ENCODE measurements at regions not wholly inside any gene's neighbourhood (a gene's known extent, or its start where the extent isn't known, plus 50 kb on each side); places are given as distances from the start of the nearest gene placed in this dataset.
"Not testable (repeated sequence)": the region's sequence is repeated elsewhere in the genome, so short reads cannot be mapped to it uniquely, and the experiment has no call there.

GRCh38 chr18:60013148-60013547, 113.4 kb downstream of the PMAIP1 start:
- H3K36me3 ChIP-seq (ENCODE audit: control insufficient read depth in 1 of 2, insufficient read depth in 2 of 2, low read length in 2 of 2); DNase-seq; H3K79me1 ChIP-seq (ENCODE audit: low read length); H3K27me3 ChIP-seq (ENCODE audit: insufficient read depth, low read length); H4K8ac ChIP-seq (ENCODE audit: low read depth, low read length); H3K9me3 ChIP-seq (ENCODE audit: insufficient read depth, low read depth, low read length); H4K91ac ChIP-seq (ENCODE audit: low read depth, low read length); H3K27ac ChIP-seq (ENCODE audit: low read depth, low read length); H3K23ac ChIP-seq (ENCODE audit: low read length); H2BK12ac ChIP-seq (ENCODE audit: low read length); H3K4me3 ChIP-seq (ENCODE audit: low read depth, low read length); H2AK5ac ChIP-seq (ENCODE audit: low read length); H3K79me2 ChIP-seq (ENCODE audit: control insufficient read depth, insufficient read depth, low read length, poor library complexity); H3K14ac ChIP-seq (ENCODE audit: low read length); H2AFZ ChIP-seq (ENCODE audit: insufficient read depth, low read length, poor library complexity); H3K18ac ChIP-seq (ENCODE audit: low read length); H3K4ac ChIP-seq (ENCODE audit: low read depth, low read length); H3K4me1 ChIP-seq (ENCODE audit: control insufficient read depth in 1 of 2, insufficient read depth in 2 of 2, low read length in 2 of 2); H2BK5ac ChIP-seq (ENCODE audit: low read depth, low read length, poor library complexity); H3K9ac ChIP-seq (ENCODE audit: low read length); H4K12ac ChIP-seq (ENCODE audit: low read depth, low read length); H3K4me2 ChIP-seq (ENCODE audit: low read length); H2BK120ac ChIP-seq (ENCODE audit: insufficient read depth, low read length, poor library complexity): not testable (repeated sequence)
- WGBS (ENCODE audit: extremely low coverage, insufficient coverage, insufficient read length), result no CpG with 5 or more reads among the region's 9 CpGs

- H3K27me3 ChIP-seq (ENCODE audit: insufficient read depth, low read length), result no peaks in the 10 kb centered on the region
- no peak overlapping the region for H2AFZ ChIP-seq (ENCODE audit: insufficient read depth, low read length, poor library complexity)
- H3K14ac ChIP-seq (ENCODE audit: low read length), result no peak overlapping the region
- no peak overlapping the region for H4K91ac ChIP-seq (ENCODE audit: low read depth, low read length)
- H3K27ac ChIP-seq (ENCODE audit: low read depth, low read length), result no peak overlapping the region
- H3K23ac ChIP-seq (ENCODE audit: low read length), result no peak overlapping the region
- H3K4me2 ChIP-seq (ENCODE audit: low read length), result no peak overlapping the region
- no peaks in the 10 kb centered on the region for H3K79me2 ChIP-seq (ENCODE audit: control insufficient read depth, insufficient read depth, low read length, poor library complexity)
- no peak overlapping the region for H3K18ac ChIP-seq (ENCODE audit: low read length)
- no peak overlapping the region for H2AK5ac ChIP-seq (ENCODE audit: low read length)
- H4K8ac ChIP-seq (ENCODE audit: low read depth, low read length), result no peak overlapping the region
- no peak overlapping the region for H4K12ac ChIP-seq (ENCODE audit: low read depth, low read length)
- no peak overlapping the region for H2BK120ac ChIP-seq (ENCODE audit: insufficient read depth, low read length, poor library complexity)
- no peak overlapping the region for H3K4me3 ChIP-seq (ENCODE audit: low read depth, low read length)
- no peak overlapping the region for H3K4ac ChIP-seq (ENCODE audit: low read depth, low read length)
- no peak overlapping the region for H2BK5ac ChIP-seq (ENCODE audit: low read depth, low read length, poor library complexity)
- H3K9me3 ChIP-seq (ENCODE audit: insufficient read depth, low read depth, low read length), result peaks cover 4% of the 10 kb centered on the region
- no peaks in the 10 kb centered on the region for H3K36me3 ChIP-seq (ENCODE audit: control insufficient read depth in 1 of 2, insufficient read depth in 2 of 2, low read length in 2 of 2)
- DNase-seq, result no peak
- WGBS (ENCODE audit: extremely low coverage, insufficient coverage, insufficient read length), result no CpG with 5 or more reads among the region's 35 CpGs
- no peaks in the 10 kb centered on the region for H3K4me1 ChIP-seq (ENCODE audit: control insufficient read depth in 1 of 2, insufficient read depth in 2 of 2, low read length in 2 of 2)
- no peak overlapping the region for H3K9ac ChIP-seq (ENCODE audit: low read length)
- H2BK12ac ChIP-seq (ENCODE audit: low read length), result no peak overlapping the region
- no peaks in the 10 kb centered on the region for H3K79me1 ChIP-seq (ENCODE audit: low read length)
Measured at GRCh38 chr18:60010984-60011383, 111.2 kb downstream of the PMAIP1 start.

DNA sequence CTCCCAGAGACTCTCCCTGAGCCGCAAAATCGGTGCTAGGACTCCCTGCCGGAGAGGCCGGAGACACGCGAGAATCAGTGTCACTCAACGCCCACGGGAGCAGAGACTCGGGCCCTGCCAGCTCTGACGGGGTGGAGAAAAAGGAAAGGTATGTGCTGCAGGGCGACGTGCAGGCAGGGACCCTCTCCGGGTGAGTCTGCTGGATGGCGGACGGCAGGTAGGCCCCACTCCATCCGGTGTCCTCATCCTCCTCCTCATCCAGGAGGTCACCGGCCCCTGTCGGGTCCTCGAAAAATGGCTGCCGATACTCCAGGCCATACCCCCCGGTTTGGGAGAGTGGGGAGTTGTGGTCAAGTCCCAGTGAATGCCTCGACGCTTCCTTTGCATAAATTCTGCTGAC, 110.7 kb downstream of the PMAIP1 start:
- Histone ChIP-seq H3K18ac (ENCODE audit: low read length) (no peak overlapping the region), H2BK5ac (ENCODE audit: low read depth, low read length, poor library complexity) (no peak overlapping the region), H3K79me1 (ENCODE audit: low read length) (no peaks in the 10 kb centered on the region), H3K27ac (ENCODE audit: low read depth, low read length) (no peak overlapping the region), H3K4me3 (ENCODE audit: low read depth, low read length) (no peak overlapping the region), H3K14ac (ENCODE audit: low read length) (no peak overlapping the region), H3K27me3 (ENCODE audit: insufficient read depth, low read length) (no peaks in the 10 kb centered on the region), H2BK120ac (ENCODE audit: insufficient read depth, low read length, poor library complexity) (no peak overlapping the region), H2BK12ac (ENCODE audit: low read length) (no peak overlapping the region), H2AK5ac (ENCODE audit: low read length) (no peak overlapping the region), H3K4ac (ENCODE audit: low read depth, low read length) (no peak overlapping the region), H4K12ac (ENCODE audit: low read depth, low read length) (no peak overlapping the region), H3K4me1 (ENCODE audit: control insufficient read depth in 1 of 2, insufficient read depth in 2 of 2, low read length in 2 of 2) (no peaks in the 10 kb centered on the region), H3K23ac (ENCODE audit: low read length) (no peak overlapping the region), H2AFZ (ENCODE audit: insufficient read depth, low read length, poor library complexity) (no peak overlapping the region), H4K8ac (ENCODE audit: low read depth, low read length) (no peak overlapping the region), H4K91ac (ENCODE audit: low read depth, low read length) (no peak overlapping the region), H3K36me3 (ENCODE audit: control insufficient read depth in 1 of 2, insufficient read depth in 2 of 2, low read length in 2 of 2) (no peaks in the 10 kb centered on the region), H3K9me3 (ENCODE audit: insufficient read depth, low read depth, low read length) (peaks cover 4% of the 10 kb centered on the region), H3K79me2 (ENCODE audit: control insufficient read depth, insufficient read depth, low read length, poor library complexity) (no peaks in the 10 kb centered on the region), H3K4me2 (ENCODE audit: low read length) (no peak overlapping the region), H3K9ac (ENCODE audit: low read length) (no peak overlapping the region)
- DNase-seq, result no peak
- no CpG with 5 or more reads among the region's 23 CpGs for WGBS (ENCODE audit: extremely low coverage, insufficient coverage, insufficient read length)

- Histone ChIP-seq H3K79me1 (ENCODE audit: low read length) (no peaks in the 10 kb centered on the region), H3K4me2 (ENCODE audit: low read length) (no peak overlapping the region), H2BK120ac (ENCODE audit: insufficient read depth, low read length, poor library complexity) (no peak overlapping the region), H2AK5ac (ENCODE audit: low read length) (no peak overlapping the region), H2AFZ (ENCODE audit: insufficient read depth, low read length, poor library complexity) (no peak overlapping the region), H4K12ac (ENCODE audit: low read depth, low read length) (no peak overlapping the region), H3K18ac (ENCODE audit: low read length) (no peak overlapping the region), H3K79me2 (ENCODE audit: control insufficient read depth, insufficient read depth, low read length, poor library complexity) (no peaks in the 10 kb centered on the region), H3K9ac (ENCODE audit: low read length) (no peak overlapping the region), H3K4ac (ENCODE audit: low read depth, low read length) (no peak overlapping the region), H3K4me3 (ENCODE audit: low read depth, low read length) (no peak overlapping the region), H3K23ac (ENCODE audit: low read length) (no peak overlapping the region), H3K4me1 (ENCODE audit: control insufficient read depth in 1 of 2, insufficient read depth in 2 of 2, low read length in 2 of 2) (no peaks in the 10 kb centered on the region), H3K27me3 (ENCODE audit: insufficient read depth, low read length) (no peaks in the 10 kb centered on the region), H3K36me3 (ENCODE audit: control insufficient read depth in 1 of 2, insufficient read depth in 2 of 2, low read length in 2 of 2) (no peaks in the 10 kb centered on the region), H4K91ac (ENCODE audit: low read depth, low read length) (no peak overlapping the region), H2BK5ac (ENCODE audit: low read depth, low read length, poor library complexity) (no peak overlapping the region), H4K8ac (ENCODE audit: low read depth, low read length) (no peak overlapping the region), H2BK12ac (ENCODE audit: low read length) (no peak overlapping the region), H3K9me3 (ENCODE audit: insufficient read depth, low read depth, low read length) (peaks cover 8% of the 10 kb centered on the region), H3K27ac (ENCODE audit: low read depth, low read length) (no peak overlapping the region), H3K14ac (ENCODE audit: low read length) (no peak overlapping the region)
- no CpG with 5 or more reads among the region's 2 CpGs for WGBS (ENCODE audit: extremely low coverage, insufficient coverage, insufficient read length)
- no peak for DNase-seq
Measured at GRCh38 chr18:60007661-60008060, 107.9 kb downstream of the PMAIP1 start.

Measured in trophoblast cell (in vitro differentiated cells and primary cell).